Type B pancreatic cell (in vitro differentiated cells): ENCODE measurements at regions not wholly inside any gene's neighbourhood (a gene's known extent, or its start where the extent isn't known, plus 50 kb on each side); places are given as distances from the start of the nearest gene placed in this dataset.

Experiments
- DNase-seq: peaks from one replicate; pipeline ENCODE4 v3.0.0; 2021; ENCODE audit warnings: mixed read lengths; ENCODE audit not compliant: unreplicated experiment; ENCODE audit errors: extremely low spot score
- H3K27ac Mint-ChIP-seq: 2 replicates; pipeline ENCODE4 v1.8.0; 2021; ENCODE audit warnings: mild to moderate bottlenecking, mixed read lengths
- H3K27me3 Mint-ChIP-seq: 2 replicates; pipeline ENCODE4 v1.8.0; 2021; ENCODE audit warnings: mixed read lengths
- H3K36me3 Mint-ChIP-seq: 2 replicates; pipeline ENCODE4 v1.8.0; 2021; ENCODE audit warnings: mixed read lengths
- H3K4me1 Mint-ChIP-seq: one replicate; pipeline ENCODE4 v1.8.0; 2021; ENCODE audit warnings: mixed read lengths; ENCODE audit not compliant: unreplicated experiment
- H3K4me3 Mint-ChIP-seq: 2 replicates; pipeline ENCODE4 v1.8.0; 2021; ENCODE audit warnings: mild to moderate bottlenecking, mixed read lengths
- H3K9me3 Mint-ChIP-seq: 2 replicates; pipeline ENCODE4 v1.8.0; 2021; ENCODE audit warnings: mixed read lengths
- TF ChIP-seq, protein P1 (sequence below): fragments of 200-600 bp; sonication (generic); conservative IDR thresholded peaks from 2 replicates; pipeline ENCODE4 v1.5.0; 2021; ENCODE audit warnings: antibody characterized with exemption, mild to moderate bottlenecking

DNA sequence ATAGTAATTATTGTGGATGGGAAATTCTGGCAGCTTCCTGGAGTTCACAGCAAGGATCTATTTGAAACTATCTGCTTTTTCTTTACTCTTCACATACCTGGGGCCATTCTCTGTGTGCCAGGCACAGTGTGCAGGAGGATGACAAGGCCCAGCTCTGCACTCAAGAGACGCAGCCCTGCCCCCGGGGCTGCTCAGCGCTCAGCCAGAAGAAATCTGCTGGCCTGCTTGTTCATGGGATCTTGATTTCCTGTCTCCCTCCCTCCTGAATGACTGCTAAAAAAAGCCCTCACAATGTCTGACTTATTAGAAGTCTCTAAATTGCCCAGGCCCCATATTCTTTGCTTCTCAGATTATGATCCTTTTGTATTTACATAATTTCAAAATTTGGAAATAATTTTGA lies 210.9 kb downstream of the DCDC2C start:
- Mint-ChIP-seq H3K27ac (no peak overlapping the region), H3K4me3 (no peak overlapping the region), H3K4me1 (peaks cover 13% of the 10 kb centered on the region), H3K36me3 (no peaks in the 10 kb centered on the region), H3K9me3 (no peaks in the 10 kb centered on the region), H3K27me3 (peaks cover 3% of the 10 kb centered on the region)
- TF ChIP-seq, protein P1, sequence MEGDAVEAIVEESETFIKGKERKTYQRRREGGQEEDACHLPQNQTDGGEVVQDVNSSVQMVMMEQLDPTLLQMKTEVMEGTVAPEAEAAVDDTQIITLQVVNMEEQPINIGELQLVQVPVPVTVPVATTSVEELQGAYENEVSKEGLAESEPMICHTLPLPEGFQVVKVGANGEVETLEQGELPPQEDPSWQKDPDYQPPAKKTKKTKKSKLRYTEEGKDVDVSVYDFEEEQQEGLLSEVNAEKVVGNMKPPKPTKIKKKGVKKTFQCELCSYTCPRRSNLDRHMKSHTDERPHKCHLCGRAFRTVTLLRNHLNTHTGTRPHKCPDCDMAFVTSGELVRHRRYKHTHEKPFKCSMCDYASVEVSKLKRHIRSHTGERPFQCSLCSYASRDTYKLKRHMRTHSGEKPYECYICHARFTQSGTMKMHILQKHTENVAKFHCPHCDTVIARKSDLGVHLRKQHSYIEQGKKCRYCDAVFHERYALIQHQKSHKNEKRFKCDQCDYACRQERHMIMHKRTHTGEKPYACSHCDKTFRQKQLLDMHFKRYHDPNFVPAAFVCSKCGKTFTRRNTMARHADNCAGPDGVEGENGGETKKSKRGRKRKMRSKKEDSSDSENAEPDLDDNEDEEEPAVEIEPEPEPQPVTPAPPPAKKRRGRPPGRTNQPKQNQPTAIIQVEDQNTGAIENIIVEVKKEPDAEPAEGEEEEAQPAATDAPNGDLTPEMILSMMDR = no peak
- no peak for DNase-seq

DNA sequence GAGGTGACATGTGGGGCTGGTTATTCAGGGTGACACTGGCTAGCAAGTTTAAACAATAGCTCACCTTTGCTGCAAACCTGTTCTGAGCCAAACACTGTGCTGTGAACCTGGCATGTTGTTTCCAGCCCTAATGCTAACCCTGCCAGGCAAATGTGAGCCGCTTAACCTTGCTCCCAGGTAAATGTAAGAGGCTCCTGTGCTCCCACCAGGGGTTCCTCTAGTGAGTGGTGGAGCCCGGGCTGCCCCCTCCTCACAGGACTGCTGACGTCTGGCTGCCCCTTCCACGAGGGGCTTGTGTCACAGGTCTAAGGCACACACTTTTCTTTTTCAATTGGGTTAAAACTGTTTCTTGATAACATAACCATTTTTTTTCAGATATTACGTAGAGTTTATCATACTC lies 223.7 kb downstream of the DCDC2C start:
- no peak for DNase-seq
- Mint-ChIP-seq H3K9me3 (no peaks in the 10 kb centered on the region), H3K4me3 (no peak overlapping the region), H3K4me1 (no peaks in the 10 kb centered on the region), H3K36me3 (no peaks in the 10 kb centered on the region), H3K27me3 (peaks cover 3% of the 10 kb centered on the region), H3K27ac (no peak overlapping the region)
- TF ChIP-seq, protein P1 = no peak

DNA sequence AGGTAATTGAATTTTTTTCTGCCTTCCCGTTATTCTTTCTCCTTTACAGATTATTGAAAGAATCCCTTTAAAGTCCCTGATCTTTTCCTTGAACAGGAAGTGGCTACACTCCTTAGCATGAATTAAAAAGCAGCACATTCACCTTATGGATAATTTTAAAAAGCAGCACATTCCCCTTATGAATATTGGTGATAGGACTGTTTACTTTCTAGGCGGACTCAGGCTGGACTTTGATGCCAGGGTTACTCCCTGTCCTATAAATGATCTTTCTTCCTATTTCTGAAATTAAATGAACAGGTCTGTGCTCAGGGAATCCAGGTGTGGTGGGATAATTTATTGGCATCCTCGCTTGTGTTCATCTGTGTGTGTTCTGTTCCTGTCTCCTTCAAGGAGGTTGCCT lies 226.0 kb downstream of the DCDC2C start:
- Mint-ChIP-seq H3K36me3 (no peaks in the 10 kb centered on the region), H3K27ac (no peak overlapping the region), H3K9me3 (peaks cover 6% of the 10 kb centered on the region), H3K4me1 (no peaks in the 10 kb centered on the region), H3K4me3 (no peak overlapping the region), H3K27me3 (no peaks in the 10 kb centered on the region)
- TF ChIP-seq, protein P1 = no peak
- no peak for DNase-seq

DNA sequence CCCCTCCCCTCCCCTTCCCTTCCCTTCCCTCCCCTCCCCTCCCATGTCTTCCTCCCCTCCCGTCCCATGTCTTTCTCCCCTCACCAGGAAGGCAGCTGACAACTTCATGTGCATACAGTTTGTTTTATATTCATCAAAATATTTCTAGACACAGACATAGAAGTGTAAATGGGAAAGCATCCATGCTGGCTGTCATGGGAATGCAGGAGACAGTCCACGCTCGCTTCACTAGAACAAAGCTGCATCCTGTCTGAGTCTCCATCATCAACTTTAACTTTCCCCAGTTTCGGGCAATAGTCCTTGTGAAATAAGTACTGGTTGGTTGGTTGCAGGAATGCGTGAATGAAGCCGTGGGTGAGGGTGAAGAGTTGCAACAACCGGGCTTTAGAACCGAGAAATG lies 226.9 kb downstream of the DCDC2C start:
- no peaks in the 10 kb centered on the region for H3K36me3 Mint-ChIP-seq
- TF ChIP-seq, protein P1 = no peak
- H3K27ac Mint-ChIP-seq = no peak overlapping the region

DNA sequence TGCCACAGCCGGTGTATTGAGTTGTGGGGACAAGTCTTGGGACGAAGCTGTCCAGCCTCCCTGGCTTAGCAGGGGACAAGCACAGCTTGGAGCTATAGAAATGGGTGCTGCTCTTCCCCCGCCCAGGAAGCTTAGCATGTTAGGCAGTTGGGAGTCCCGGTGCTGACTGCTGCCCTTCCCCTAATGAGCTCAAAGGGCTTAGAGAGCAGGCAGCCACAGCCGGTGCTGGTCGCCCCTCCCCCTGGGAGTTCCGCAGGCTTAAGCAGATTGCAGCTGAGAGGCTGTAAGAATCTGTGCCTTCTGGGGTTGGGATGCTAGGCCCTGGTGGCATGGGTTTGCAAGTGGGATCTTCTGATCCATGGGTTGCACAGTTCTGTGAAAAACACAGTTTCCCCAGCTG lies 237.3 kb downstream of the DCDC2C start:
- Mint-ChIP-seq H3K36me3 (no peaks in the 10 kb centered on the region), H3K27ac (no peak overlapping the region), H3K4me3 (no peak overlapping the region), H3K27me3 (peaks cover 7% of the 10 kb centered on the region), H3K4me1 (no peaks in the 10 kb centered on the region), H3K9me3 (peaks cover 6% of the 10 kb centered on the region)
- TF ChIP-seq, protein P1 = no peak
- DNase-seq = no peak

More for the DNA sequence above, 226.9 kb downstream of the DCDC2C start:
- no peak for DNase-seq
- Mint-ChIP-seq H3K27me3 (no peaks in the 10 kb centered on the region), H3K4me1 (no peaks in the 10 kb centered on the region), H3K9me3 (peaks cover 6% of the 10 kb centered on the region), H3K4me3 (no peak overlapping the region)

DNA sequence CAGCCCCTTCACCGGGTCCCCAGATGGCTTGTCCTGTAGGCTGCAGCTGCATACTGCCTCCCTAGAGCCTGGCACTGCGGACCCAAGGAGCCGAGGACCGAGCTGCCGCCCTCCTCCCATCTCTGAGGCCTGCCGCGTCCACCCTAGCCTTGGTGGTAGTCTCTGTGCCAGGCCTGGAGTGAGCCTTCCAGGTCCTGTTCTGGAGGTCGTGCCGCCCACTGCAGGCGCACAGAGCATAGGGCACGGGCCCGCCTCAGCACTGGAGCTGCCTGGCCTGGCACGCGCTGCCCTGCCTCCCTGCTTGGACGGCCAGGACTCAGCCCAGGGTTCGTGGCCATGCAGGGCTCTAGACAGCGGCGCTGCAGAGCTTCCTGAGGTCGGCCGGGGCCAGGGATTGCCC lies 239.5 kb downstream of the DCDC2C start:
- peaks cover 3% of the 10 kb centered on the region for H3K27me3 Mint-ChIP-seq
- DNase-seq = no peak
- H3K36me3 Mint-ChIP-seq = no peaks in the 10 kb centered on the region
- TF ChIP-seq, protein P1 = no peak
- H3K9me3 Mint-ChIP-seq = peaks cover 4% of the 10 kb centered on the region
- no peaks in the 10 kb centered on the region for H3K4me1 Mint-ChIP-seq
- no peak overlapping the region for H3K27ac Mint-ChIP-seq
- H3K4me3 Mint-ChIP-seq = no peak overlapping the region
